ENCODE measurements at regions not wholly inside any gene's neighbourhood (a gene's known extent, or its start where the extent isn't known, plus 50 kb on each side); places are given as distances from the start of the nearest gene placed in this dataset.
"Not testable (repeated sequence)": the region's sequence is repeated elsewhere in the genome, so short reads cannot be mapped to it uniquely, and the experiment has no call there.

- H4K91ac ChIP-seq (ENCODE audit: insufficient read depth, low read depth, low read length); H3K36me3 ChIP-seq (ENCODE audit: control insufficient read depth, insufficient read depth, low read length); H2BK5ac ChIP-seq (ENCODE audit: low read depth, low read length, poor library complexity, severe bottlenecking); H3K27ac ChIP-seq (ENCODE audit: insufficient read depth, low read length); H3K4me2 ChIP-seq (ENCODE audit: low read depth, low read length); CTCF ChIA-PET; H2AK9ac ChIP-seq (replicated peaks; ENCODE audit: low read depth, low read length, poor library complexity); H3K9ac ChIP-seq (ENCODE audit: low read depth, low read length); H3K79me1 ChIP-seq (ENCODE audit: low read depth in 1 of 2, low read length in 2 of 2); H2BK15ac ChIP-seq (ENCODE audit: low read depth, low read length); H4K8ac ChIP-seq (ENCODE audit: low read depth in 2 of 2, low read length in 2 of 2); H3K23ac ChIP-seq (ENCODE audit: low read depth, low read length); dilution Hi-C loops (cut with HindIII; ENCODE audit: low sequenced_read_pairs, unreplicated experiment); H3K9me1 ChIP-seq (ENCODE audit: insufficient read depth, low read length); H3K9me3 ChIP-seq (ENCODE audit: control insufficient read depth, insufficient read depth, low read length); H4K5ac ChIP-seq (ENCODE audit: low read depth, low read length); H2BK120ac ChIP-seq (ENCODE audit: low read depth, low read length); H3K56ac ChIP-seq (ENCODE audit: extremely low read depth, insufficient read depth, low read length); intact Hi-C loops (cut with micrococcal nuclease); H2AK5ac ChIP-seq (ENCODE audit: low read depth, low read length); H3K4ac ChIP-seq (ENCODE audit: low read depth, low read length); H3K27me3 ChIP-seq (ENCODE audit: control insufficient read depth, insufficient read depth, low read length); POLR2A ChIA-PET (ENCODE audit: unreplicated experiment); H4K20me1 ChIP-seq (ENCODE audit: insufficient read depth, low read length); DNase-seq; H2AFZ ChIP-seq (replicated peaks; ENCODE audit: low read length, poor library complexity); H3K14ac ChIP-seq (replicated peaks; ENCODE audit: low read depth, low read length); H2BK20ac ChIP-seq (ENCODE audit: low read depth, low read length); H3K18ac ChIP-seq (ENCODE audit: low read depth, low read length); H3K4me3 ChIP-seq (ENCODE audit: insufficient read depth, low read depth, low read length); ATAC-seq (ENCODE audit: low read depth); in situ Hi-C loops (cut with MboI; ENCODE audit: low sequenced_read_pairs); BruUV-seq (replicated peaks): not testable (repeated sequence)
- 100% methylated on average over 1 of the region's 2 CpGs; no CpG with 5 or more reads in 1 of the 2 experiments for WGBS, 2 experiments (ENCODE audit: extremely low coverage in 2 of 2, insufficient read length in 1 of 2)
- H3K4me1 ChIP-seq (ENCODE audit: control insufficient read depth, insufficient read depth, low read length) = peaks cover 12% of the 10 kb centered on the region
These were observed 74.4 kb upstream of the RTN4 start for GRCh38 chr2:55124682-55125081.

Measured in IMR-90 (cell line).